WTC11 (cell line): ENCODE measurements at regions not wholly inside any gene's neighbourhood (a gene's known extent, or its start where the extent isn't known, plus 50 kb on each side); places are given as distances from the start of the nearest gene placed in this dataset.

ENCODE experiments used
- FOXJ3 ChIP-seq: sonication (generic); formaldehyde crosslinking; IDR thresholded peaks from 2 replicates; pipeline ENCODE4 v1.9.0; 2021; ENCODE audit warnings: missing genetic modification reagents, mild to moderate bottlenecking, borderline replicate concordance
- NFYB ChIP-seq: sonication (generic); formaldehyde crosslinking; conservative IDR thresholded peaks from 2 replicates; pipeline ENCODE4 v1.8.0; 2022; ENCODE audit warnings: low read depth, missing genetic modification reagents
- ZNF232 ChIP-seq: sonication (generic); formaldehyde crosslinking; IDR thresholded peaks from 2 replicates; pipeline ENCODE4 v1.8.0; 2022; ENCODE audit warnings: mild to moderate bottlenecking, missing genetic modification reagents
- TF ChIP-seq, protein P1 (sequence below): sonication (generic); formaldehyde crosslinking; IDR thresholded peaks from 2 replicates; pipeline ENCODE4 v1.8.1; 2023; ENCODE audit warnings: mild to moderate bottlenecking, missing genetic modification reagents, moderate library complexity
- TF ChIP-seq, protein P2 (sequence below): fragments of 200-600 bp; IDR thresholded peaks from 2 replicates; pipeline ENCODE4 v1.8.0; 2022; ENCODE audit warnings: antibody characterized with exemption
- TF ChIP-seq, protein P3 (sequence below): sonication (generic); formaldehyde crosslinking; IDR thresholded peaks from 2 replicates; pipeline ENCODE4 v1.8.0; 2022; ENCODE audit warnings: mild to moderate bottlenecking, missing genetic modification reagents
- TF ChIP-seq, protein P4 (sequence below): sonication (generic); formaldehyde crosslinking; IDR thresholded peaks from 2 replicates; pipeline ENCODE4 v1.8.1; 2023; ENCODE audit warnings: mild to moderate bottlenecking, missing genetic modification reagents, moderate library complexity
- TF ChIP-seq, protein P5 (sequence below): sonication (generic); formaldehyde crosslinking; IDR thresholded peaks from 2 replicates; pipeline ENCODE4 v1.8.0; 2022; ENCODE audit warnings: mild to moderate bottlenecking, missing genetic modification reagents
- TF ChIP-seq, protein P6 (sequence below): sonication (generic); formaldehyde crosslinking; IDR thresholded peaks from 2 replicates; pipeline ENCODE4 v1.8.1; 2022; ENCODE audit warnings: mild to moderate bottlenecking, moderate library complexity, missing genetic modification reagents

DNA sequence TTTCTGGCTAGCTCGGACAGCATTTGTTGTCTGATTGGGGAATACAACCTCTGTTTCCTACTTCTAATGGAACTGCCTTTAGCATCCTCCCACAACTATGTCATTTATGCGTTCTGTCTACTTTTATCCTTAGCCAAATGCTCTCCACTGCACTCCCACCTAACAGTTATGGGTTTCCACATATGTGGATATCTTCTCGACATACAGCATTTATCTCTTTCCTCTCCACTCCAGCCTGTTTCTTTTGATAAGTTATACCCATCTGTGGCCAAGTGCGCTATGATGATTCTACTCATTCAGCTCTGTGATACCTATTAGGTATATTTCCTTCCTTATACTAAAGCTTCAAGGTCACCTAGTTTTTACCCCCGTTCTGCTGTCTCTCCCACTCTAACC is 122.2 kb upstream of the NAP1L1 start:
- TF ChIP-seq, protein P1, sequence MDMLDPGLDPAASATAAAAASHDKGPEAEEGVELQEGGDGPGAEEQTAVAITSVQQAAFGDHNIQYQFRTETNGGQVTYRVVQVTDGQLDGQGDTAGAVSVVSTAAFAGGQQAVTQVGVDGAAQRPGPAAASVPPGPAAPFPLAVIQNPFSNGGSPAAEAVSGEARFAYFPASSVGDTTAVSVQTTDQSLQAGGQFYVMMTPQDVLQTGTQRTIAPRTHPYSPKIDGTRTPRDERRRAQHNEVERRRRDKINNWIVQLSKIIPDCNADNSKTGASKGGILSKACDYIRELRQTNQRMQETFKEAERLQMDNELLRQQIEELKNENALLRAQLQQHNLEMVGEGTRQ (CRISPR knock-in tag), result no peak
- TF ChIP-seq ZNF232, result no peak
- TF ChIP-seq, protein P2, sequence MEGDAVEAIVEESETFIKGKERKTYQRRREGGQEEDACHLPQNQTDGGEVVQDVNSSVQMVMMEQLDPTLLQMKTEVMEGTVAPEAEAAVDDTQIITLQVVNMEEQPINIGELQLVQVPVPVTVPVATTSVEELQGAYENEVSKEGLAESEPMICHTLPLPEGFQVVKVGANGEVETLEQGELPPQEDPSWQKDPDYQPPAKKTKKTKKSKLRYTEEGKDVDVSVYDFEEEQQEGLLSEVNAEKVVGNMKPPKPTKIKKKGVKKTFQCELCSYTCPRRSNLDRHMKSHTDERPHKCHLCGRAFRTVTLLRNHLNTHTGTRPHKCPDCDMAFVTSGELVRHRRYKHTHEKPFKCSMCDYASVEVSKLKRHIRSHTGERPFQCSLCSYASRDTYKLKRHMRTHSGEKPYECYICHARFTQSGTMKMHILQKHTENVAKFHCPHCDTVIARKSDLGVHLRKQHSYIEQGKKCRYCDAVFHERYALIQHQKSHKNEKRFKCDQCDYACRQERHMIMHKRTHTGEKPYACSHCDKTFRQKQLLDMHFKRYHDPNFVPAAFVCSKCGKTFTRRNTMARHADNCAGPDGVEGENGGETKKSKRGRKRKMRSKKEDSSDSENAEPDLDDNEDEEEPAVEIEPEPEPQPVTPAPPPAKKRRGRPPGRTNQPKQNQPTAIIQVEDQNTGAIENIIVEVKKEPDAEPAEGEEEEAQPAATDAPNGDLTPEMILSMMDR, result no peak
- no peak for TF ChIP-seq FOXJ3 (CRISPR knock-in tag)
- TF ChIP-seq NFYB, result no peak
- TF ChIP-seq, protein P3, sequence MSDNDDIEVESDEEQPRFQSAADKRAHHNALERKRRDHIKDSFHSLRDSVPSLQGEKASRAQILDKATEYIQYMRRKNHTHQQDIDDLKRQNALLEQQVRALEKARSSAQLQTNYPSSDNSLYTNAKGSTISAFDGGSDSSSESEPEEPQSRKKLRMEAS (CRISPR knock-in tag), result no peak
- TF ChIP-seq, protein P4, sequence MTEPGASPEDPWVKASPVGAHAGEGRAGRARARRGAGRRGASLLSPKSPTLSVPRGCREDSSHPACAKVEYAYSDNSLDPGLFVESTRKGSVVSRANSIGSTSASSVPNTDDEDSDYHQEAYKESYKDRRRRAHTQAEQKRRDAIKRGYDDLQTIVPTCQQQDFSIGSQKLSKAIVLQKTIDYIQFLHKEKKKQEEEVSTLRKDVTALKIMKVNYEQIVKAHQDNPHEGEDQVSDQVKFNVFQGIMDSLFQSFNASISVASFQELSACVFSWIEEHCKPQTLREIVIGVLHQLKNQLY, result no peak
- TF ChIP-seq, protein P5, sequence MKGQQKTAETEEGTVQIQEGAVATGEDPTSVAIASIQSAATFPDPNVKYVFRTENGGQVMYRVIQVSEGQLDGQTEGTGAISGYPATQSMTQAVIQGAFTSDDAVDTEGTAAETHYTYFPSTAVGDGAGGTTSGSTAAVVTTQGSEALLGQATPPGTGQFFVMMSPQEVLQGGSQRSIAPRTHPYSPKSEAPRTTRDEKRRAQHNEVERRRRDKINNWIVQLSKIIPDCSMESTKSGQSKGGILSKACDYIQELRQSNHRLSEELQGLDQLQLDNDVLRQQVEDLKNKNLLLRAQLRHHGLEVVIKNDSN (CRISPR knock-in tag), result no peak
- TF ChIP-seq, protein P6, sequence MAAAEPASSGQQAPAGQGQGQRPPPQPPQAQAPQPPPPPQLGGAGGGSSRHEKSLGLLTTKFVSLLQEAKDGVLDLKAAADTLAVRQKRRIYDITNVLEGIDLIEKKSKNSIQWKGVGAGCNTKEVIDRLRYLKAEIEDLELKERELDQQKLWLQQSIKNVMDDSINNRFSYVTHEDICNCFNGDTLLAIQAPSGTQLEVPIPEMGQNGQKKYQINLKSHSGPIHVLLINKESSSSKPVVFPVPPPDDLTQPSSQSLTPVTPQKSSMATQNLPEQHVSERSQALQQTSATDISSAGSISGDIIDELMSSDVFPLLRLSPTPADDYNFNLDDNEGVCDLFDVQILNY (CRISPR knock-in tag), result no peak
